ENCODE measurements at regions not wholly inside any gene's neighbourhood (a gene's known extent, or its start where the extent isn't known, plus 50 kb on each side); places are given as distances from the start of the nearest gene placed in this dataset.

- TF ChIP-seq, protein P1, sequence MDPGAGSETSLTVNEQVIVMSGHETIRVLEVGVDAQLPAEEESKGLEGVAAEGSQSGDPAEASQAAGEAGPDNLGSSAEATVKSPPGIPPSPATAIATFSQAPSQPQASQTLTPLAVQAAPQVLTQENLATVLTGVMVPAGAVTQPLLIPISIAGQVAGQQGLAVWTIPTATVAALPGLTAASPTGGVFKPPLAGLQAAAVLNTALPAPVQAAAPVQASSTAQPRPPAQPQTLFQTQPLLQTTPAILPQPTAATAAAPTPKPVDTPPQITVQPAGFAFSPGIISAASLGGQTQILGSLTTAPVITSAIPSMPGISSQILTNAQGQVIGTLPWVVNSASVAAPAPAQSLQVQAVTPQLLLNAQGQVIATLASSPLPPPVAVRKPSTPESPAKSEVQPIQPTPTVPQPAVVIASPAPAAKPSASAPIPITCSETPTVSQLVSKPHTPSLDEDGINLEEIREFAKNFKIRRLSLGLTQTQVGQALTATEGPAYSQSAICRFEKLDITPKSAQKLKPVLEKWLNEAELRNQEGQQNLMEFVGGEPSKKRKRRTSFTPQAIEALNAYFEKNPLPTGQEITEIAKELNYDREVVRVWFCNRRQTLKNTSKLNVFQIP (CRISPR knock-in tag; IDR thresholded peaks at IDR 0.05; ENCODE audit: borderline replicate concordance, low read depth): no peak
- TF ChIP-seq BACH2 (CRISPR knock-in tag; IDR thresholded peaks at IDR 0.05; ENCODE audit: borderline replicate concordance) (no peak), ARNTL (CRISPR knock-in tag; IDR thresholded peaks at IDR 0.05; ENCODE audit: borderline replicate concordance, low read depth) (no peak), PPARA (CRISPR knock-in tag; IDR thresholded peaks at IDR 0.05; ENCODE audit: borderline replicate concordance) (no peak), SNAI2 (CRISPR knock-in tag; IDR thresholded peaks at IDR 0.05) (no peak)
- TF ChIP-seq, protein P2, sequence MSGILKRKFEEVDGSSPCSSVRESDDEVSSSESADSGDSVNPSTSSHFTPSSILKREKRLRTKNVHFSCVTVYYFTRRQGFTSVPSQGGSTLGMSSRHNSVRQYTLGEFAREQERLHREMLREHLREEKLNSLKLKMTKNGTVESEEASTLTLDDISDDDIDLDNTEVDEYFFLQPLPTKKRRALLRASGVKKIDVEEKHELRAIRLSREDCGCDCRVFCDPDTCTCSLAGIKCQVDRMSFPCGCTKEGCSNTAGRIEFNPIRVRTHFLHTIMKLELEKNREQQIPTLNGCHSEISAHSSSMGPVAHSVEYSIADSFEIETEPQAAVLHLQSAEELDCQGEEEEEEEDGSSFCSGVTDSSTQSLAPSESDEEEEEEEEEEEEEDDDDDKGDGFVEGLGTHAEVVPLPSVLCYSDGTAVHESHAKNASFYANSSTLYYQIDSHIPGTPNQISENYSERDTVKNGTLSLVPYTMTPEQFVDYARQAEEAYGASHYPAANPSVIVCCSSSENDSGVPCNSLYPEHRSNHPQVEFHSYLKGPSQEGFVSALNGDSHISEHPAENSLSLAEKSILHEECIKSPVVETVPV (CRISPR knock-in tag; IDR thresholded peaks at IDR 0.05): no peak
Measured at GRCh38 chr6:63449714-63450113, 122.6 kb upstream of the LOC128125822 start.
